ENCODE measurements at regions not wholly inside any gene's neighbourhood (a gene's known extent, or its start where the extent isn't known, plus 50 kb on each side); places are given as distances from the start of the nearest gene placed in this dataset.

- no peak for TF ChIP-seq ZFX (IDR thresholded peaks at IDR 0.05; ENCODE audit: borderline replicate concordance)
- TF ChIP-seq CTCF (IDR thresholded peaks at IDR 0.05) = no peak
- no peak overlapping the region for H3K27ac ChIP-seq
Measured at GRCh38 chr4:126572264-126572663, 1060.5 kb upstream of the INTU start.

GRCh38 chr4:126582737-126583136 is 1050.0 kb upstream of the INTU start:
- TF ChIP-seq CTCF (IDR thresholded peaks at IDR 0.05) (no peak; the same call in 1 of the 2 replicates), ZFX (IDR thresholded peaks at IDR 0.05; ENCODE audit: borderline replicate concordance) (no peak)

GRCh38 chr4:126583509-126583908 is 1049.2 kb upstream of the INTU start:
- H3K27ac ChIP-seq = no peak overlapping the region
- TF ChIP-seq ZFX (IDR thresholded peaks at IDR 0.05; ENCODE audit: borderline replicate concordance) (no peak), CTCF (IDR thresholded peaks at IDR 0.05) (peak; percentile 54)

More at GRCh38 chr4:126582737-126583136, 1050.0 kb upstream of the INTU start:
- H3K27ac ChIP-seq = no peak overlapping the region

- H3K27ac ChIP-seq = no peak overlapping the region
- no peak for TF ChIP-seq ZFX (IDR thresholded peaks at IDR 0.05; ENCODE audit: borderline replicate concordance)
- TF ChIP-seq CTCF (IDR thresholded peaks at IDR 0.05) = no peak
Measured at GRCh38 chr4:126591583-126591982, 1041.2 kb upstream of the INTU start.

- no peak overlapping the region for H3K27ac ChIP-seq
- TF ChIP-seq ZFX (IDR thresholded peaks at IDR 0.05; ENCODE audit: borderline replicate concordance) (no peak), CTCF (IDR thresholded peaks at IDR 0.05) (peak; percentile 46)
Measured at GRCh38 chr4:126592088-126592487, 1040.7 kb upstream of the INTU start.

- TF ChIP-seq ZFX (IDR thresholded peaks at IDR 0.05; ENCODE audit: borderline replicate concordance) (no peak), CTCF (IDR thresholded peaks at IDR 0.05) (no peak)
Measured at GRCh38 chr4:126593626-126594025, 1039.1 kb upstream of the INTU start.

GRCh38 chr4:126595643-126596042 is 1037.1 kb upstream of the INTU start:
- no peak for TF ChIP-seq CTCF (IDR thresholded peaks at IDR 0.05)
- TF ChIP-seq ZFX (IDR thresholded peaks at IDR 0.05; ENCODE audit: borderline replicate concordance) = no peak
- no peak overlapping the region for H3K27ac ChIP-seq

More at GRCh38 chr4:126593626-126594025, 1039.1 kb upstream of the INTU start:
- no peak overlapping the region for H3K27ac ChIP-seq

Data from 22Rv1 (cell line).